GM19452 (cell line): ENCODE measurements at regions not wholly inside any gene's neighbourhood (a gene's known extent, or its start where the extent isn't known, plus 50 kb on each side); places are given as distances from the start of the nearest gene placed in this dataset.

Experiments used
- ATAC-seq: cut with Tn5 transposase; IDR thresholded peaks from one replicate; pipeline ENCODE4 v1.9.1; 2021; ENCODE audit not compliant: unreplicated experiment

GRCh38 chr5:5708367-5708919 is 286.0 kb downstream of the ICE1 start:
- no peak for ATAC-seq

- no peak for ATAC-seq
These were observed 282.5 kb downstream of the ICE1 start for GRCh38 chr5:5705010-5705409.

- no peak for ATAC-seq
These were observed 281.9 kb downstream of the ICE1 start for GRCh38 chr5:5704352-5704751.

GRCh38 chr5:5702934-5703333 is 280.5 kb downstream of the ICE1 start:
- no peak for ATAC-seq

- no peak for ATAC-seq
These were observed 278.1 kb downstream of the ICE1 start for GRCh38 chr5:5700549-5700948.

GRCh38 chr5:5699062-5699461 is 276.6 kb downstream of the ICE1 start:
- no peak for ATAC-seq

GRCh38 chr5:5695266-5695665 is 272.8 kb downstream of the ICE1 start:
- ATAC-seq: no peak

GRCh38 chr5:5688925-5689310 is 266.4 kb downstream of the ICE1 start:
- ATAC-seq: no peak

- no peak for ATAC-seq
These were observed 265.9 kb downstream of the ICE1 start for GRCh38 chr5:5688194-5688924.

GRCh38 chr5:5687113-5687512 is 264.6 kb downstream of the ICE1 start:
- ATAC-seq: no peak

GRCh38 chr5:5686356-5686755 is 263.9 kb downstream of the ICE1 start:
- ATAC-seq: no peak

- ATAC-seq: no peak
These were observed 263.3 kb downstream of the ICE1 start for GRCh38 chr5:5685737-5686136.

GRCh38 chr5:5683174-5683573 is 260.7 kb downstream of the ICE1 start:
- no peak for ATAC-seq

- ATAC-seq: no peak
These were observed 256.4 kb downstream of the ICE1 start for GRCh38 chr5:5678909-5679308.

GRCh38 chr5:5677738-5678137 is 255.3 kb downstream of the ICE1 start:
- no peak for ATAC-seq

GRCh38 chr5:5676218-5676617 is 253.7 kb downstream of the ICE1 start:
- ATAC-seq: no peak

- no peak for ATAC-seq
These were observed 253.0 kb downstream of the ICE1 start for GRCh38 chr5:5675511-5675910.

- no peak for ATAC-seq
These were observed 249.3 kb downstream of the ICE1 start for GRCh38 chr5:5671823-5672222.

- ATAC-seq: no peak
These were observed 244.7 kb downstream of the ICE1 start for GRCh38 chr5:5667136-5667554.

GRCh38 chr5:5666369-5666768 is 243.9 kb downstream of the ICE1 start:
- no peak for ATAC-seq

GRCh38 chr5:5666076-5666365 is 243.5 kb downstream of the ICE1 start:
- no peak for ATAC-seq

GRCh38 chr5:5665225-5666075 is 243.0 kb downstream of the ICE1 start:
- no peak for ATAC-seq
